HG03280 (cell line): ENCODE measurements at regions not wholly inside any gene's neighbourhood (a gene's known extent, or its start where the extent isn't known, plus 50 kb on each side); places are given as distances from the start of the nearest gene placed in this dataset.

ENCODE experiments used
- ATAC-seq: cut with Tn5 transposase; IDR thresholded peaks from one replicate; pipeline ENCODE4 v1.9.1; 2021; ENCODE audit warnings: mild to moderate bottlenecking, moderate library complexity; ENCODE audit not compliant: unreplicated experiment

- no peak for ATAC-seq
These were observed 474.4 kb downstream of the SH2D1A start for GRCh38 chrX:124820738-124821137.

GRCh38 chrX:124827258-124827845 is 481.0 kb downstream of the SH2D1A start:
- ATAC-seq, result no peak

- ATAC-seq, result no peak
These were observed 483.6 kb downstream of the SH2D1A start for GRCh38 chrX:124829930-124830329.

GRCh38 chrX:124836786-124837185 is 482.9 kb upstream of the TEX13C start:
- no peak for ATAC-seq

DNA sequence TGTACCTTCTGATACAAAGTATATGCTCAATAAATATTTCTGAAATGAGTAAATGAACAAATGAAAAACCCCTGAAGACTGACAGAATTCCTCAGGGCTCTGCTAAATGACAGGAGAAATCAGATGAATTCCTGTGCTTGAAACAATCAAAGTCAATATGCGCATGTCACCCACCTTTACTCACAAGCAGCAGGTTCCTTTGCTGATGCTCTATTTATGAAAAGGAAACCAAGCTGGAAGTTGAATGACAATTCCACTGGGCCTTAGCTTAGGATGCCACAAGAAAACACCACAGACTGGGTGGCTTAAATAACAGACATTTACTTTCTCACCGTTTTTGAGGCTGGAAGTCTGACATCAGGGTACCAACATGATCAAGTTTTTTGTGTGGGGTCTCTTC is 477.5 kb upstream of the TEX13C start:
- no peak for ATAC-seq

DNA sequence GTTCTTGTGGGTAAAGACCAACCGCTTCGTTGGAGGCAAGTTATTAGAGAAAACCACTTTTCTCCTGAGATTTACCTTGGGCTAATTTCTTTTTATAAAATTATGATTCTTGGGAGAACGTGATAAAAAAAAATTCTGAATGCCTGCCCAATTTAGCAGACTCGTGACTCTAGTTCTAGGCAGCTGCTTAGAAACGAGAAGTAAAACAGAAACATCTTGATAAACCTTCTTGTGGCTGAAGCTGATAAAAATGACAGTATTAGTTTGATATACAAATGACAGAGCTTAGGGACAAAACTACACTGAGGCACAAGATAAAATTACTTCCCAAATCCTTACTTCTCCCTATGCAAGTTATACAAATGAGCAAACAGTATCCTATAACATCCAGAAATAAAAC is 458.9 kb upstream of the TEX13C start:
- no peak for ATAC-seq

DNA sequence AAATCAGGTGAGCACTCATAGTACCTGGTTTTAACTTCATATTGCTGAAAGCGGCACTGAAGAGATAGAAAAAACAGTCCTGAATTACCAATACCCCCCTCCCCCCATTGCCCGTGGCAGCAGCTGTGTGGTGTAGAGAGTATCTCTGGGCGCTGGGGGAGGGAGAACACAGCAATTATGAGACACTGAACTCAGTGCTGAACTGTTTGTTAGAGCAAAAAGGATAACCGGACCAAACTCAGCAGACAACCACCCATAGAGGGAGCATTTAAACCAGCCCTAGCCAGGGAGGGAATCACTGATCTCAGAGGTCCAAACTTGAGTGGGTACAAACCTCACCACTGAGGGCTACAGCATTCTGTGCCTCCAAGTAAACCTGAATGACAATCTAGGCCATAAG is 457.4 kb upstream of the TEX13C start:
- ATAC-seq, result no peak

- no peak for ATAC-seq
These were observed 456.4 kb upstream of the TEX13C start for GRCh38 chrX:124863303-124863702.

DNA sequence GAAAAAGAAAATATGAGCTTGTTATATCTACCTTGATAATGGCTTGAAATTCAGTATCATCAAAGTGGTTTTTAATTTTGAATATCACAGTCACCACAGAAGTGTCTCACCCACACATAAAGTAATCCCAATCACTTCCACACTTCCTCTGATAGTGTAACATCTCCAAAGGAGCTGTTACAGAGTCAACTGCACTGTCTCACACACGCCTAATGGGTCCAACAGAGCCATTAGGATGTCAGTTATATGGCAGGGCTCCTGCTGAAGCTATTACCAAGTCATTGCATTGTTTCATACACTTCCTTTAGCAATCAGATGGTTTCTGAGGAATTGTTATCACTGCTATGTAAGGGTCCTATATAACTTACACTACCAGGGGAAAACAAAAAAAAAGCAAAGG is 432.1 kb upstream of the TEX13C start:
- ATAC-seq, result no peak

DNA sequence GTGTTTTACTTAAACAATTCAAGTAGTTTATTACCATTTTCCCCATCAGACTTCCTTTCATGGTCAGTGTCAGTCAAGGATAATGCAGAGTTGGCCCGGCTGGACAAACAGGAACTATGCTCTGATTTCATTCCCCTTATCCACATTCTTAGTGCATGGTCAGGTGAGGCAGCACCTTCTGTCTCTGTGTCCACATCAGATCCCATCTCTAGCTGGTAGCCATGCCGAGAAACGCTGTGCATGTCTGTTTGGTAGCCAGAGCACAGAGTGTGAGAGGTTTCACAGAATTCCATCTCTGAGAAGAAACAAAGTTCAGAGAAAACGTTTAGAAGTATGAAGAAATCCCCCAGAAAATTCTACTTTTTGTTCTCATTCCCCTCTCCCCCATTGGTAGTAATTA is 423.7 kb upstream of the TEX13C start:
- no peak for ATAC-seq

GRCh38 chrX:124902953-124903352 is 416.7 kb upstream of the TEX13C start:
- no peak for ATAC-seq

- ATAC-seq, result no peak
These were observed 409.1 kb upstream of the TEX13C start for GRCh38 chrX:124910611-124911010.

GRCh38 chrX:124917011-124917410 is 402.7 kb upstream of the TEX13C start:
- ATAC-seq, result no peak

GRCh38 chrX:124925681-124926080 is 394.0 kb upstream of the TEX13C start:
- no peak for ATAC-seq

DNA sequence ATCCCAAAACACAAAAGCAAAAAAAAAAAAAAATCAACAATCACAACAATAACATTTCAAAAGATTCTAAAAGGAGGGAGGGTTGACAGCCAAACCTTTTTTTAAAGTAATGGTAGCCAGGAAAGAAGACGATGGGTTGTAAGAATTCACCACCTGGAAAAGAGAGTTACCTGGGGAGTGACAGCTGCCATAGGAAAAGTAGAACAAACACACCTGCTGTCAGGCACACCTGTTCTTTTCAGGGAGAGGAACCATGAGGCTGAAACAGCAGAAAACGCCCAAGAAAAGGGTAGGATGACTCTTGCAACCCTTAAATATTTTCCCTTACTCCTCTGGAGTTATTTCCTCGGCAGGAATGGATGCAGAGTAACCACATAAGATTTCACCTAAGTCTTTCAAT is 388.4 kb upstream of the TEX13C start:
- no peak for ATAC-seq

DNA sequence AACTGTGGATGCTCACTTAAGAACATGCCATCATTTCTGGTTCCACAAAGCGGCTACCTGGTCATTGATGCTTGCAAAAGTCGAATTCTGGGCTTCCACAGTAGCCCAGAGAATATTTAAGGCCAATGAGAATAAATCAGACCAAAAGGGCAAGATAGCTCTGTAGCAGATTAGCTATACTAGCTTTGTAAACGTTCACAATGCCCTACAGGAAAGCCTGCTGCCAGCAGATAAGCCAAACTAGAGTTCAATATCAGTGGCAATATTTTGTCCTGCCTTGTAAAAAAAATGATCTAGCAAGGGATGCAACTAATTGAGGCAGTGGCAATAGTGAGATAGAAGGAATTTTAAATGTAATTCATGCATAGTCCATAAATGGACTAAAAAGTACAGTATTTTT is 387.7 kb upstream of the TEX13C start:
- no peak for ATAC-seq

DNA sequence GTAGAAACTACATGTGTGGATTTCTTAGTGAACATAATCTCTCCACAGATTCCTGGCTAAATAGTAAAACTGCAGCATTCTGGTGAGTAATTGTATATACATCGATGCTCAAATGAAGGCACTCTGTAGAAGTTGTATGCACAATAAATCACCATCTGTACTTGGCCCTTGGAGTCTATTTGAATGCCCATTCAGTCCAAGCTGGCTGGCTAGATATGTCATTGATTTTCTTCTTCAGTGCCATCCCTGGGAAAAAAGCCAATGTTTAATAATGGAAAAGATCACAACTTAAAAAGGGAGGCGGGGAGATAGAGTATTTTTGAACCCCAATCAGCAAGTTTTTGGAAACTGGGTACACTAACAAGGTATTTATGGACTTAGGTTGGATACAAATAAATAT is 381.0 kb upstream of the TEX13C start:
- ATAC-seq, result no peak

- ATAC-seq, result no peak
These were observed 379.1 kb upstream of the TEX13C start for GRCh38 chrX:124940531-124940930.

GRCh38 chrX:124954402-124954801 is 365.3 kb upstream of the TEX13C start:
- ATAC-seq, result no peak

DNA sequence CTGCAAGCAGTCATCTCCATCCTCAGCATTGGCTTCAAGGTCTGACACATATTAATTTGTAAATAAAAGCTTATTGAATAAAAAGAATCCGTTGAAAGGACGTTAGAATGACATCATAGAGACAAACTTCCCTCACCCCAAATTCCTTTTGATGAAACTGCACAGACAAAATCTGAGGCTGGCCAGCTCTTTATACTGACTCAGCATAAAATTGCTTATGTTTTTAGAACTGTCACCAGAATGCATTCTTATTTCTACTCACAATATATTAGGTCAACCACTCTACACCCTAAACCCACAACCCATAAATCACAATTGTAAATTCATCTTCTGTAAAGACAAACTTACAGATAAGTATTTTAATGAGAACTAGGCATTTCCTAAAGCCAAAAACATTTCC is 359.2 kb upstream of the TEX13C start:
- ATAC-seq, result no peak

- no peak for ATAC-seq
These were observed 356.0 kb upstream of the TEX13C start, which contains the start of gene TENM1 for GRCh38 chrX:124963717-124964116. Gene TENM1, minus strand, starts transcription at chrX:124963817.

- ATAC-seq, result no peak
These were observed 344.2 kb upstream of the TEX13C start for GRCh38 chrX:124975456-124975855.

- no peak for ATAC-seq
These were observed 338.3 kb upstream of the TEX13C start for GRCh38 chrX:124981420-124981819.
